Hepatocyte (in vitro differentiated cells): ENCODE measurements at regions not wholly inside any gene's neighbourhood (a gene's known extent, or its start where the extent isn't known, plus 50 kb on each side); places are given as distances from the start of the nearest gene placed in this dataset.
"Not testable (repeated sequence)": the region's sequence is repeated elsewhere in the genome, so short reads cannot be mapped to it uniquely, and the experiment has no call there.

Source experiments
- DNase-seq: peaks from one replicate; pipeline ENCODE4 v3.0.0-alpha.2; 2016; ENCODE audit warnings: low spot score
- H2AFZ ChIP-seq: fragments of 200-600 bp; sonication (generic); 2 replicates; pipeline ENCODE4 v1.6.0; 2016; ENCODE audit warnings: antibody characterized with exemption, mild to moderate bottlenecking
- H3K27ac ChIP-seq: fragments of 200-600 bp; sonication (generic); 2 replicates; pipeline ENCODE4 v1.5.1; 2016; ENCODE audit warnings: mild to moderate bottlenecking
- H3K27me3 ChIP-seq: fragments of 200-600 bp; sonication (generic); 2 replicates; pipeline ENCODE4 v1.6.1; 2016
- H3K36me3 ChIP-seq: fragments of 200-600 bp; sonication (generic); replicated peaks from 2 replicates; pipeline ENCODE4 v1.5.1; 2016; ENCODE audit warnings: low read depth; ENCODE audit not compliant: insufficient read depth
- H3K4me1 ChIP-seq: fragments of 200-600 bp; sonication (generic); 2 replicates; pipeline ENCODE4 v1.5.1; 2016; ENCODE audit warnings: mild to moderate bottlenecking, moderate library complexity; ENCODE audit not compliant: insufficient read depth
- H3K4me2 ChIP-seq: fragments of 200-600 bp; sonication (generic); 2 replicates; pipeline ENCODE4 v1.6.0; 2016
- H3K4me3 ChIP-seq: fragments of 200-600 bp; sonication (generic); 2 replicates; pipeline ENCODE4 v1.5.1; 2016; ENCODE audit warnings: mild to moderate bottlenecking
- H3K79me2 ChIP-seq: fragments of 200-600 bp; sonication (generic); 2 replicates; pipeline ENCODE4 v1.6.0; 2017; ENCODE audit warnings: mild to moderate bottlenecking
- H3K9me2 ChIP-seq: fragments of 200-600 bp; sonication (generic); replicated peaks from 2 replicates; pipeline ENCODE4 v1.6.0; 2017; ENCODE audit warnings: mild to moderate bottlenecking; ENCODE audit not compliant: insufficient read depth
- H3K9me3 ChIP-seq: fragments of 200-600 bp; sonication (generic); 2 replicates; pipeline ENCODE4 v1.5.1; 2016; ENCODE audit warnings: low read depth, mild to moderate bottlenecking
- H4K20me1 ChIP-seq: fragments of 200-600 bp; sonication (generic); 2 replicates; pipeline ENCODE4 v1.6.0; 2016; ENCODE audit warnings: mild to moderate bottlenecking; ENCODE audit not compliant: insufficient read depth, poor library complexity, severe bottlenecking
- CTCF ChIP-seq: fragments of 200-600 bp; sonication (generic); IDR thresholded peaks from 2 replicates; pipeline ENCODE4 v1.5.1; 2016; ENCODE audit warnings: antibody characterized with exemption, mild to moderate bottlenecking; ENCODE audit not compliant: poor library complexity
- EZH2 ChIP-seq: fragments of 200-600 bp; sonication (generic); IDR thresholded peaks from 2 replicates; pipeline ENCODE4 v1.6.1; 2016; ENCODE audit warnings: antibody characterized with exemption, mild to moderate bottlenecking, borderline replicate concordance
- EZH2phosphoT487 ChIP-seq: fragments of 200-600 bp; sonication (generic); IDR thresholded peaks from one replicate; pipeline ENCODE4 v1.6.1; 2018; ENCODE audit warnings: antibody characterized with exemption, mild to moderate bottlenecking, low read depth, moderate library complexity; ENCODE audit not compliant: unreplicated experiment, severe bottlenecking
- WGBS: methylation state at CpG from one replicate; pipeline ENCODE4 v1.1.6; 2016; ENCODE audit warnings: low lambda C conversion rate; ENCODE audit errors: missing lambda C conversion rate; 5-methylcytosine and 5-hydroxymethylcytosine counted together

- no peak for TF ChIP-seq EZH2phosphoT487
- TF ChIP-seq CTCF, result no peak
- no peaks in the 10 kb centered on the region for H4K20me1 ChIP-seq
- H2AFZ ChIP-seq, result no peak overlapping the region
- no peak overlapping the region for H3K4me3 ChIP-seq
- no peaks in the 10 kb centered on the region for H3K27me3 ChIP-seq
- H3K9me3 ChIP-seq, result no peaks in the 10 kb centered on the region
- H3K79me2 ChIP-seq, result no peaks in the 10 kb centered on the region
- no peaks in the 10 kb centered on the region for H3K9me2 ChIP-seq
- DNase-seq, result no peak
- H3K4me1 ChIP-seq, result no peaks in the 10 kb centered on the region
- H3K4me2 ChIP-seq, result no peak overlapping the region
- 86% methylated on average over 1 of the region's 1 CpG for WGBS
- no peak overlapping the region for H3K27ac ChIP-seq
- H3K36me3 ChIP-seq, result no peaks in the 10 kb centered on the region
Measured at GRCh38 chr3:5606884-5607472, 419.5 kb downstream of the EDEM1 start.

- WGBS, result 63% methylated on average over 1 of the region's 1 CpG
- Histone ChIP-seq H3K9me2 (no peaks in the 10 kb centered on the region), H3K4me2 (no peak overlapping the region), H3K4me1 (no peaks in the 10 kb centered on the region), H3K4me3 (no peak overlapping the region), H3K27ac (no peak overlapping the region), H3K79me2 (no peaks in the 10 kb centered on the region), H4K20me1 (no peaks in the 10 kb centered on the region), H2AFZ (no peak overlapping the region), H3K36me3 (no peaks in the 10 kb centered on the region), H3K27me3 (no peaks in the 10 kb centered on the region), H3K9me3 (no peaks in the 10 kb centered on the region)
- DNase-seq, result no peak
- no peak for TF ChIP-seq EZH2phosphoT487
- no peak for TF ChIP-seq CTCF
- TF ChIP-seq EZH2, result no peak
Measured at GRCh38 chr3:5607581-5607980, 420.1 kb downstream of the EDEM1 start.

- H3K27ac ChIP-seq, H3K4me3 ChIP-seq, H3K9me3 ChIP-seq, H3K36me3 ChIP-seq, H3K9me2 ChIP-seq, H2AFZ ChIP-seq, H3K27me3 ChIP-seq, H3K79me2 ChIP-seq, H3K4me2 ChIP-seq, H3K4me1 ChIP-seq, DNase-seq, H4K20me1 ChIP-seq: not testable (repeated sequence)
- WGBS, result 81% methylated on average over 4 of the region's 4 CpGs
Measured at GRCh38 chr3:5608971-5609370, 421.5 kb downstream of the EDEM1 start.

GRCh38 chr3:5613599-5613998 lies 426.1 kb downstream of the EDEM1 start:
- no peaks in the 10 kb centered on the region for H3K4me1 ChIP-seq
- H3K36me3 ChIP-seq, result no peaks in the 10 kb centered on the region
- no peaks in the 10 kb centered on the region for H4K20me1 ChIP-seq
- H3K27ac ChIP-seq, result no peak overlapping the region
- H3K9me3 ChIP-seq, result no peaks in the 10 kb centered on the region
- DNase-seq, result no peak
- no peaks in the 10 kb centered on the region for H3K27me3 ChIP-seq
- no peak overlapping the region for H2AFZ ChIP-seq
- H3K4me2 ChIP-seq, result no peak overlapping the region
- no peak overlapping the region for H3K4me3 ChIP-seq
- TF ChIP-seq EZH2phosphoT487, result no peak
- TF ChIP-seq CTCF, result no peak
- TF ChIP-seq EZH2, result no peak
- H3K9me2 ChIP-seq, result no peaks in the 10 kb centered on the region
- H3K79me2 ChIP-seq, result no peaks in the 10 kb centered on the region
- 80% methylated on average over 3 of the region's 3 CpGs for WGBS
